Breast epithelium (tissue), 4 donors: ENCODE measurements at regions not wholly inside any gene's neighbourhood (a gene's known extent, or its start where the extent isn't known, plus 50 kb on each side); places are given as distances from the start of the nearest gene placed in this dataset.

Source experiments
- DNase-seq, 2 donors: peaks; one replicate each; pipeline ENCODE4 v3.0.0-alpha.2; 2019; ENCODE audit warnings: low spot score in 2 of 2
- H3K27ac ChIP-seq, 2 donors: fragments of 200-600 bp; sonication (generic) in 1 of 2; one replicate each; pipeline ENCODE4 v1.5.1; 2016 to 2019; ENCODE audit warnings: mild to moderate bottlenecking in 1 of 2
- H3K27me3 ChIP-seq, 2 donors: fragments of 200-600 bp; sonication (generic) in 1 of 2; one replicate each; pipeline versions ENCODE4 v1.5.1 to v1.6.0; 2017 to 2019; ENCODE audit warnings: control low read depth in 1 of 2, mild to moderate bottlenecking in 1 of 2
- H3K36me3 ChIP-seq: fragments of 200-600 bp; one replicate; pipeline ENCODE4 v1.5.1; 2019
- H3K4me1 ChIP-seq, 2 donors: fragments of 200-600 bp; sonication (generic); one replicate each; pipeline ENCODE4 v1.5.1; 2016 to 2019; ENCODE audit warnings: control low read depth in 1 of 2
- H3K4me3 ChIP-seq, 3 donors: fragments of 200-600 bp; sonication (generic); 1 replicate in 2 of 3; 2 replicates in 1 of 3; pipeline ENCODE4 v1.5.1; 2016 to 2019; ENCODE audit warnings: mild to moderate bottlenecking in 3 of 3, moderate library complexity in 2 of 3
- H3K9me3 ChIP-seq, 2 donors: fragments of 200-600 bp; sonication (generic) in 1 of 2; one replicate each; pipeline ENCODE4 v1.5.1; 2016 to 2019; ENCODE audit warnings: control low read depth in 1 of 2
- CTCF ChIP-seq, 3 donors: fragments of 450-650 bp; IDR thresholded peaks; one replicate each; pipeline ENCODE4 v1.5.1; 2016 to 2017; ENCODE audit warnings: antibody characterized with exemption in 3 of 3, mild to moderate bottlenecking in 3 of 3, moderate library complexity in 3 of 3
- POLR2A ChIP-seq: fragments of 450-650 bp; IDR thresholded peaks from one replicate; pipeline ENCODE4 v1.6.1; 2016; ENCODE audit warnings: antibody characterized with exemption, mild to moderate bottlenecking, moderate library complexity
- POLR2AphosphoS5 ChIP-seq, 3 donors: sonication (generic); formaldehyde crosslinking; IDR thresholded peaks; one replicate each; pipeline ENCODE4 v1.6.1; 2017; ENCODE audit warnings: antibody characterized with exemption in 3 of 3
- intact Hi-C: fragments of 100-400 bp; cut with DNase I; formaldehyde crosslinking; loops from one replicate; pipeline ENCODE4 v1.15.1; 2023; ENCODE audit warnings: low total_unique reads

GRCh38 chr14:31965071-31965734 lies 111.9 kb upstream of the ARHGAP5 start:
- no peaks in the 10 kb centered on the region for H3K36me3 ChIP-seq
- DNase-seq, result no peak
- TF ChIP-seq POLR2AphosphoS5 (IDR thresholded peaks at IDR 0.05) (no peak), POLR2A (no peak), CTCF (IDR thresholded peaks at IDR 0.05) (no peak)
- no peaks in the 10 kb centered on the region for H3K9me3 ChIP-seq
- H3K4me1 ChIP-seq, result peaks cover 27 to 29% of the 10 kb centered on the region in 2 donors
- H3K27ac ChIP-seq, result peak overlapping the region; percentile 83 to 97
- intact Hi-C loops, result no loop called here
- H3K4me3 ChIP-seq, result no peak overlapping the region
- H3K27me3 ChIP-seq, result no peaks in the 10 kb centered on the region

- DNase-seq, result no peak
- Histone ChIP-seq H3K4me1 (peaks cover 27 to 29% of the 10 kb centered on the region in 2 donors), H3K27ac (peak overlapping the region; percentile 83 to 97), H3K9me3 (no peaks in the 10 kb centered on the region), H3K27me3 (no peaks in the 10 kb centered on the region), H3K4me3 (no peak overlapping the region), H3K36me3 (no peaks in the 10 kb centered on the region)
- no peak for TF ChIP-seq POLR2A
- TF ChIP-seq POLR2AphosphoS5 (IDR thresholded peaks at IDR 0.05), result peak in 1 of 3 donors; percentile 8
- TF ChIP-seq CTCF (IDR thresholded peaks at IDR 0.05), result no peak
- intact Hi-C loops, result no loop called here
Observed at GRCh38 chr14:31965735-31966598, 111.1 kb upstream of the ARHGAP5 start.

GRCh38 chr14:31966896-31967668 lies 110.0 kb upstream of the ARHGAP5 start:
- no peak for TF ChIP-seq POLR2A
- TF ChIP-seq POLR2AphosphoS5 (IDR thresholded peaks at IDR 0.05), result peak in 2 of 3 donors; percentile 22 to 27
- no peak for TF ChIP-seq CTCF (IDR thresholded peaks at IDR 0.05)
- no peaks in the 10 kb centered on the region for H3K27me3 ChIP-seq
- peaks cover 27 to 29% of the 10 kb centered on the region in 2 donors for H3K4me1 ChIP-seq
- no peak overlapping the region for H3K4me3 ChIP-seq
- peak in 1 of 2 donors; percentile 53 for DNase-seq
- no peaks in the 10 kb centered on the region for H3K9me3 ChIP-seq
- no peaks in the 10 kb centered on the region for H3K36me3 ChIP-seq
- intact Hi-C loops, result no loop called here
- H3K27ac ChIP-seq, result peak overlapping the region; percentile 83 to 97

GRCh38 chr14:31967669-31967975 lies 109.5 kb upstream of the ARHGAP5 start:
- TF ChIP-seq POLR2A (no peak), CTCF (IDR thresholded peaks at IDR 0.05) (no peak), POLR2AphosphoS5 (IDR thresholded peaks at IDR 0.05) (no peak)
- no peak overlapping the region for H3K4me3 ChIP-seq
- intact Hi-C loops, result no loop called here
- H3K9me3 ChIP-seq, result no peaks in the 10 kb centered on the region
- no peaks in the 10 kb centered on the region for H3K36me3 ChIP-seq
- peak overlapping the region; percentile 83 to 97 for H3K27ac ChIP-seq
- DNase-seq, result no peak
- H3K4me1 ChIP-seq, result peaks cover 27 to 29% of the 10 kb centered on the region in 2 donors
- H3K27me3 ChIP-seq, result no peaks in the 10 kb centered on the region
